ENCODE measurements at regions not wholly inside any gene's neighbourhood (a gene's known extent, or its start where the extent isn't known, plus 50 kb on each side); places are given as distances from the start of the nearest gene placed in this dataset.

DNA sequence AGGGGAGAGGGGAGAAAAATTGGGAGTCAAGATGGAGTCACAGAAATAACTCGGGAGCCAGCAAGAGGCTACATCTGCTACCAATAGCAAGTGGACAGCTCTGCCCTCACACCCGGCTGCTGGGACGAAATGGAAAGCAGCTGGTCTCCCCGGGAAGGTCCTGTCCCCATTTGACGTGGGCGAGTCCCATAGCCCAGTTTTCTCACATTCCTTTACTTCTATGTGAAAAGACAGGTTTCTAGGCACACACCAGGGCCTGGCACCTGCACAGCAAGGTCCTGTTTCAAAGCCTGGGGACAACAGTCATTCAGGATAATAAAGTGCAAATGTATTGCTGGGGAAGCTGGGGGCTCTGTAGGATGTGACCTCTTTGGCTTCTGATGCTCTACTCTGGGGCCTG, 162.6 kb downstream of the OAT start:
- DNase-seq (no peak), ATAC-seq (ENCODE audit: low read depth) (no peak)
- H2BK120ac ChIP-seq (ENCODE audit: low read depth, low read length), result no peak overlapping the region
- no peak overlapping the region for H3K4ac ChIP-seq (ENCODE audit: low read depth, low read length)
- no peak overlapping the region for H3K4me3 ChIP-seq (ENCODE audit: insufficient read depth, low read depth, low read length)
- intact Hi-C loops (cut with micrococcal nuclease), result no loop called here
- H4K91ac ChIP-seq (ENCODE audit: insufficient read depth, low read depth, low read length), result no peak overlapping the region
- H2BK20ac ChIP-seq (ENCODE audit: low read depth, low read length), result no peak overlapping the region
- H3K9me1 ChIP-seq (ENCODE audit: insufficient read depth, low read length), result no peaks in the 10 kb centered on the region
- H3K79me1 ChIP-seq (ENCODE audit: low read depth in 1 of 2, low read length in 2 of 2), result no peaks in the 10 kb centered on the region
- no peak overlapping the region for H3K14ac ChIP-seq (replicated peaks; ENCODE audit: low read depth, low read length)
- in situ Hi-C loops (cut with MboI; ENCODE audit: low sequenced_read_pairs), result no loop called here
- ChIA-PET POLR2A (ENCODE audit: unreplicated experiment) (no interaction called here), CTCF (no interaction called here)
- no peaks in the 10 kb centered on the region for H3K27me3 ChIP-seq (ENCODE audit: control insufficient read depth, insufficient read depth, low read length)
- no peak overlapping the region for H3K56ac ChIP-seq (ENCODE audit: extremely low read depth, insufficient read depth, low read length)
- BruUV-seq (replicated peaks), result no TSS peak
- no peak overlapping the region for H3K27ac ChIP-seq (ENCODE audit: insufficient read depth, low read length)
- H2BK5ac ChIP-seq (ENCODE audit: low read depth, low read length, poor library complexity, severe bottlenecking), result no peak overlapping the region
- H4K20me1 ChIP-seq (ENCODE audit: insufficient read depth, low read length), result no peaks in the 10 kb centered on the region
- no peaks in the 10 kb centered on the region for H3K4me1 ChIP-seq (ENCODE audit: control insufficient read depth, insufficient read depth, low read length)
- H4K5ac ChIP-seq (ENCODE audit: low read depth, low read length), result no peak overlapping the region
- H3K36me3 ChIP-seq (ENCODE audit: control insufficient read depth, insufficient read depth, low read length), result no peaks in the 10 kb centered on the region
- no peak overlapping the region for H3K9ac ChIP-seq (ENCODE audit: low read depth, low read length)
- H3K4me2 ChIP-seq (ENCODE audit: low read depth, low read length), result no peak overlapping the region
- H3K18ac ChIP-seq (ENCODE audit: low read depth, low read length), result no peak overlapping the region
- H2AFZ ChIP-seq (replicated peaks; ENCODE audit: low read length, poor library complexity), result no peak overlapping the region
- H3K23ac ChIP-seq (ENCODE audit: low read depth, low read length), result no peak overlapping the region
- dilution Hi-C loops (cut with HindIII; ENCODE audit: low sequenced_read_pairs, unreplicated experiment), result no loop called here
- no peak overlapping the region for H2AK9ac ChIP-seq (replicated peaks; ENCODE audit: low read depth, low read length, poor library complexity)
- TF ChIP-seq CHD1 (IDR thresholded peaks at IDR 0.05; ENCODE audit: low read depth, low read length) (no peak), BHLHE40 (IDR thresholded peaks at IDR 0.05; ENCODE audit: low read depth, low read length) (no peak), RFX5 (IDR thresholded peaks at IDR 0.05; ENCODE audit: low read depth, low read length) (no peak), MXI1 (IDR thresholded peaks at IDR 0.05; ENCODE audit: borderline replicate concordance, low read depth, low read length) (no peak), POLR2A (IDR thresholded peaks at IDR 0.05; ENCODE audit: low read depth, low read length) (no peak)
- no peak overlapping the region for H4K8ac ChIP-seq (ENCODE audit: low read depth in 2 of 2, low read length in 2 of 2)
- no peak overlapping the region for H2BK15ac ChIP-seq (ENCODE audit: low read depth, low read length)
- peaks cover 19% of the 10 kb centered on the region for H3K9me3 ChIP-seq (ENCODE audit: control insufficient read depth, insufficient read depth, low read length)
- WGBS, 2 experiments (ENCODE audit: extremely low coverage in 2 of 2, insufficient read length in 1 of 2), result 20% methylated on average over 1 of the region's 6 CpGs; no CpG with 5 or more reads in 1 of the 2 experiments
- no peak overlapping the region for H2AK5ac ChIP-seq (ENCODE audit: low read depth, low read length)
